Smooth muscle cell (in vitro differentiated cells): ENCODE measurements at regions not wholly inside any gene's neighbourhood (a gene's known extent, or its start where the extent isn't known, plus 50 kb on each side); places are given as distances from the start of the nearest gene placed in this dataset.

ENCODE experiments used
- DNase-seq: peaks from one replicate; lab custom pipeline; 2025; ENCODE audit not compliant: unreplicated experiment; lab: John Stamatoyannopoulos, UW
- H2AFZ ChIP-seq: fragments of 200-600 bp; sonication (generic); 2 replicates; pipeline ENCODE4 v1.6.0; 2016; ENCODE audit warnings: antibody characterized with exemption, low read depth, mild to moderate bottlenecking
- H3F3A ChIP-seq: fragments of 200-600 bp; sonication (generic); 2 replicates; pipeline ENCODE4 v1.6.0; 2017; ENCODE audit warnings: antibody characterized with exemption, low read depth
- H3K27ac ChIP-seq: fragments of 200-600 bp; sonication (generic); 2 replicates; pipeline ENCODE4 v1.5.1; 2016; ENCODE audit warnings: low read depth, mild to moderate bottlenecking
- H3K27me3 ChIP-seq: fragments of 200-600 bp; sonication (generic); 2 replicates; pipeline ENCODE4 v1.6.1; 2016; ENCODE audit warnings: low read depth, mild to moderate bottlenecking
- H3K36me3 ChIP-seq: fragments of 200-600 bp; sonication (generic); 2 replicates; pipeline ENCODE4 v1.5.1; 2016; ENCODE audit warnings: low read depth
- H3K4me1 ChIP-seq: fragments of 200-600 bp; sonication (generic); 2 replicates; pipeline ENCODE4 v1.5.1; 2016; ENCODE audit warnings: low read depth
- H3K4me2 ChIP-seq: fragments of 200-600 bp; sonication (generic); 2 replicates; pipeline ENCODE4 v1.6.0; 2016; ENCODE audit warnings: mild to moderate bottlenecking
- H3K4me3 ChIP-seq: fragments of 200-600 bp; sonication (generic); 2 replicates; pipeline ENCODE4 v1.5.1; 2016; ENCODE audit warnings: mild to moderate bottlenecking
- H3K79me2 ChIP-seq: fragments of 200-600 bp; sonication (generic); 2 replicates; pipeline ENCODE4 v1.6.0; 2016; ENCODE audit warnings: low read depth, mild to moderate bottlenecking
- H3K9ac ChIP-seq: fragments of 200-600 bp; sonication (generic); 2 replicates; pipeline ENCODE4 v1.6.0; 2016; ENCODE audit warnings: low read depth
- H3K9me3 ChIP-seq: fragments of 200-600 bp; sonication (generic); replicated peaks from 2 replicates; pipeline ENCODE4 v1.5.1; 2016; ENCODE audit warnings: low read depth
- H4K20me1 ChIP-seq: fragments of 200-600 bp; sonication (generic); 2 replicates; pipeline ENCODE4 v1.6.0; 2016; ENCODE audit warnings: low read depth
- CTCF ChIP-seq: fragments of 200-600 bp; sonication (generic); IDR thresholded peaks from 2 replicates; pipeline ENCODE4 v1.5.1; 2017; ENCODE audit warnings: borderline replicate concordance, mild to moderate bottlenecking, antibody characterized with exemption; ENCODE audit not compliant: insufficient read depth, poor library complexity, severe bottlenecking
- WGBS: methylation state at CpG from one replicate; pipeline ENCODE4 v1.1.7; 2016; ENCODE audit warnings: low lambda C conversion rate; 5-methylcytosine and 5-hydroxymethylcytosine counted together

GRCh38 chr6:156662025-156662445 lies 115.1 kb upstream of the ARID1B start:
- Histone ChIP-seq H3K4me2 (peak overlapping the region; percentile 35), H4K20me1 (no peaks in the 10 kb centered on the region), H3K36me3 (no peaks in the 10 kb centered on the region), H3K4me1 (peaks cover 17% of the 10 kb centered on the region), H3K27me3 (no peaks in the 10 kb centered on the region), H3K79me2 (no peaks in the 10 kb centered on the region), H3K27ac (no peak overlapping the region), H3F3A (no peaks in the 10 kb centered on the region), H2AFZ (no peak overlapping the region), H3K9me3 (no peaks in the 10 kb centered on the region), H3K4me3 (peak overlapping the region; percentile 5), H3K9ac (no peak overlapping the region)
- 13% methylated on average over 17 of the region's 17 CpGs for WGBS
- peak; percentile 94 for TF ChIP-seq CTCF
- DNase-seq: peak; percentile 52

GRCh38 chr6:156660389-156660788 lies 116.8 kb upstream of the ARID1B start:
- H3K9me3 ChIP-seq: no peaks in the 10 kb centered on the region
- 96% methylated on average over 2 of the region's 2 CpGs for WGBS
- no peak overlapping the region for H3K4me3 ChIP-seq
- no peak for TF ChIP-seq CTCF
- no peaks in the 10 kb centered on the region for H3K79me2 ChIP-seq
- H4K20me1 ChIP-seq: no peaks in the 10 kb centered on the region
- no peaks in the 10 kb centered on the region for H3K27me3 ChIP-seq
- no peak overlapping the region for H3K4me2 ChIP-seq
- H3K9ac ChIP-seq: no peak overlapping the region
- H3K27ac ChIP-seq: no peak overlapping the region
- H3K36me3 ChIP-seq: no peaks in the 10 kb centered on the region
- H3F3A ChIP-seq: no peaks in the 10 kb centered on the region
- DNase-seq: no peak
- H2AFZ ChIP-seq: no peak overlapping the region
- peaks cover 17% of the 10 kb centered on the region for H3K4me1 ChIP-seq

- Histone ChIP-seq H3K9ac (no peak overlapping the region), H3K4me1 (peaks cover 17% of the 10 kb centered on the region)
- WGBS: 58% methylated on average over 2 of the region's 2 CpGs
These were observed 117.4 kb upstream of the ARID1B start for GRCh38 chr6:156659822-156660198.

More at GRCh38 chr6:156659822-156660198, 117.4 kb upstream of the ARID1B start:
- peak overlapping the region; percentile 72 for H3K27ac ChIP-seq
- H3K4me3 ChIP-seq: no peak overlapping the region
- no peaks in the 10 kb centered on the region for H4K20me1 ChIP-seq
- no peaks in the 10 kb centered on the region for H3F3A ChIP-seq
- no peak for TF ChIP-seq CTCF
- no peaks in the 10 kb centered on the region for H3K79me2 ChIP-seq
- H3K36me3 ChIP-seq: no peaks in the 10 kb centered on the region
- no peak for DNase-seq
- no peak overlapping the region for H3K4me2 ChIP-seq
- peak overlapping the region; percentile 34 for H2AFZ ChIP-seq
- no peaks in the 10 kb centered on the region for H3K9me3 ChIP-seq
- no peaks in the 10 kb centered on the region for H3K27me3 ChIP-seq
